Hematopoietic multipotent progenitor cell treated with erythropoietin and hydrocortisone succinate and interleukin-3 and kit ligand, for 15 days (in vitro differentiated cells): ENCODE measurements at regions not wholly inside any gene's neighbourhood (a gene's known extent, or its start where the extent isn't known, plus 50 kb on each side); places are given as distances from the start of the nearest gene placed in this dataset.
"Not testable (repeated sequence)": the region's sequence is repeated elsewhere in the genome, so short reads cannot be mapped to it uniquely, and the experiment has no call there.

Source experiments
- DNase-seq: peaks from one replicate; pipeline ENCODE4 v3.0.0-alpha.2; 2015; ENCODE audit warnings: low spot score

- DNase-seq, result no peak
Measured at GRCh38 chr1:14261395-14261794, 337.1 kb upstream of the KAZN start.

- DNase-seq, result no peak
Measured at GRCh38 chr1:14262637-14263036, 335.8 kb upstream of the KAZN start.

GRCh38 chr1:14263225-14263624 is 335.3 kb upstream of the KAZN start:
- DNase-seq, result no peak

GRCh38 chr1:14263671-14264070 is 334.8 kb upstream of the KAZN start:
- no peak for DNase-seq

GRCh38 chr1:14265495-14265894 is 333.0 kb upstream of the KAZN start:
- no peak for DNase-seq

GRCh38 chr1:14267991-14268390 is 330.5 kb upstream of the KAZN start:
- DNase-seq, result no peak

GRCh38 chr1:14270821-14271220 is 327.7 kb upstream of the KAZN start:
- no peak for DNase-seq

GRCh38 chr1:14273811-14274210 is 324.7 kb upstream of the KAZN start:
- DNase-seq, result no peak

GRCh38 chr1:14279891-14280290 is 318.6 kb upstream of the KAZN start:
- not testable (repeated sequence) for DNase-seq

- DNase-seq, result no peak
Measured at GRCh38 chr1:14280909-14281308, 317.6 kb upstream of the KAZN start.

- DNase-seq, result no peak
Measured at GRCh38 chr1:14281412-14281811, 317.1 kb upstream of the KAZN start.

GRCh38 chr1:14282707-14283106 is 315.8 kb upstream of the KAZN start:
- no peak for DNase-seq

- no peak for DNase-seq
Measured at GRCh38 chr1:14285238-14285637, 313.2 kb upstream of the KAZN start.

- DNase-seq, result not testable (repeated sequence)
Measured at GRCh38 chr1:14291182-14291581, 307.3 kb upstream of the KAZN start.

GRCh38 chr1:14292520-14292919 is 306.0 kb upstream of the KAZN start:
- DNase-seq, result no peak

GRCh38 chr1:14294006-14294405 is 304.5 kb upstream of the KAZN start:
- no peak for DNase-seq

- DNase-seq, result no peak
Measured at GRCh38 chr1:14294860-14295536, 303.5 kb upstream of the KAZN start.

- DNase-seq, result no peak
Measured at GRCh38 chr1:14296795-14297194, 301.7 kb upstream of the KAZN start.

GRCh38 chr1:14297356-14297755 is 301.1 kb upstream of the KAZN start:
- no peak for DNase-seq

GRCh38 chr1:14298806-14299205 is 299.7 kb upstream of the KAZN start:
- no peak for DNase-seq

GRCh38 chr1:14300991-14301703 is 297.3 kb upstream of the KAZN start:
- DNase-seq, result no peak

GRCh38 chr1:14301704-14302024 is 296.8 kb upstream of the KAZN start:
- DNase-seq, result no peak

GRCh38 chr1:14302025-14302424 is 296.5 kb upstream of the KAZN start:
- no peak for DNase-seq

- no peak for DNase-seq
Measured at GRCh38 chr1:14303011-14303410, 295.5 kb upstream of the KAZN start.
